HG02571 (cell line): ENCODE measurements at regions not wholly inside any gene's neighbourhood (a gene's known extent, or its start where the extent isn't known, plus 50 kb on each side); places are given as distances from the start of the nearest gene placed in this dataset.

Experiments
- ATAC-seq: cut with Tn5 transposase; IDR thresholded peaks from one replicate; pipeline ENCODE4 v1.9.1; 2021; ENCODE audit warnings: mild to moderate bottlenecking, moderate library complexity; ENCODE audit not compliant: unreplicated experiment

- no peak for ATAC-seq
Measured at GRCh38 chr1:87219626-87220025, 109.1 kb upstream of the LMO4 start.

- no peak for ATAC-seq
Measured at GRCh38 chr1:87220993-87221392, 107.7 kb upstream of the LMO4 start.

- ATAC-seq: no peak
Measured at GRCh38 chr1:87224201-87224600, 104.5 kb upstream of the LMO4 start.

GRCh38 chr1:87225171-87225570, 103.5 kb upstream of the LMO4 start:
- no peak for ATAC-seq

- ATAC-seq: peak; percentile 49
Measured at GRCh38 chr1:87226341-87226760, 102.3 kb upstream of the LMO4 start.

- no peak for ATAC-seq
Measured at GRCh38 chr1:87227651-87228050, 101.0 kb upstream of the LMO4 start.

- ATAC-seq: no peak
Measured at GRCh38 chr1:87230501-87230900, 98.2 kb upstream of the LMO4 start.

GRCh38 chr1:87231703-87232367, 96.8 kb upstream of the LMO4 start:
- ATAC-seq: no peak

GRCh38 chr1:87236585-87236984, 92.1 kb upstream of the LMO4 start:
- no peak for ATAC-seq

GRCh38 chr1:87239997-87240605, 88.6 kb upstream of the LMO4 start:
- ATAC-seq: no peak

- ATAC-seq: no peak
Measured at GRCh38 chr1:87240661-87241285, 87.9 kb upstream of the LMO4 start.

GRCh38 chr1:87242445-87243185, 86.1 kb upstream of the LMO4 start:
- ATAC-seq: no peak

GRCh38 chr1:87243573-87243972, 85.1 kb upstream of the LMO4 start:
- ATAC-seq: no peak

GRCh38 chr1:87246436-87246835, 82.2 kb upstream of the LMO4 start:
- ATAC-seq: no peak

- no peak for ATAC-seq
Measured at GRCh38 chr1:87249803-87250202, 78.9 kb upstream of the LMO4 start.

GRCh38 chr1:87250336-87250735, 78.3 kb upstream of the LMO4 start:
- no peak for ATAC-seq

- no peak for ATAC-seq
Measured at GRCh38 chr1:87252406-87252805, 76.3 kb upstream of the LMO4 start.

GRCh38 chr1:87262688-87263087, 66.0 kb upstream of the LMO4 start:
- ATAC-seq: no peak

GRCh38 chr1:87263281-87263680, 65.4 kb upstream of the LMO4 start:
- no peak for ATAC-seq

- no peak for ATAC-seq
Measured at GRCh38 chr1:87263785-87264184, 64.9 kb upstream of the LMO4 start.

GRCh38 chr1:87264976-87265375, 63.7 kb upstream of the LMO4 start:
- ATAC-seq: no peak

- no peak for ATAC-seq
Measured at GRCh38 chr1:87265786-87266185, 62.9 kb upstream of the LMO4 start.
